ENCODE measurements at regions not wholly inside any gene's neighbourhood (a gene's known extent, or its start where the extent isn't known, plus 50 kb on each side); places are given as distances from the start of the nearest gene placed in this dataset.

- TF ChIP-seq CHD7 (IDR thresholded peaks at IDR 0.05; ENCODE audit: insufficient replicate concordance, low read length) (no peak), RNF2 (IDR thresholded peaks at IDR 0.05; ENCODE audit: borderline replicate concordance, low read depth, low read length, missing control alignments, poor library complexity, severe bottlenecking) (no peak), POU5F1 (IDR thresholded peaks at IDR 0.05; ENCODE audit: low read depth, low read length) (no peak), MAFK (IDR thresholded peaks at IDR 0.05; ENCODE audit: low read depth, low read length) (no peak), TAF7 (optimal IDR thresholded peaks at IDR 0.05; ENCODE audit: borderline replicate concordance, low read depth, low read length) (no peak), FOSL1 (IDR thresholded peaks at IDR 0.05; ENCODE audit: insufficient read depth, low read depth, low read length) (no peak), ZNF274 (IDR thresholded peaks at IDR 0.05; ENCODE audit: borderline replicate concordance, extremely low read depth, low read length) (no peak), SUZ12 (IDR thresholded peaks at IDR 0.05; ENCODE audit: low read length) (no peak), BRCA1 (IDR thresholded peaks at IDR 0.05; ENCODE audit: low read depth, low read length) (no peak), POLR2A (IDR thresholded peaks at IDR 0.05; ENCODE audit: control extremely low read depth in 1 of 2, low read depth in 2 of 2, low read length in 2 of 2) (no peak), CBX5 (IDR thresholded peaks at IDR 0.05; ENCODE audit: low read depth, low read length) (no peak), RBBP5 (IDR thresholded peaks at IDR 0.05; ENCODE audit: borderline replicate concordance, low read depth, low read length) (no peak), YY1 (IDR thresholded peaks at IDR 0.05; ENCODE audit: low read depth, low read length) (no peak)
These were observed 190.2 kb upstream of the CPEB2 start (continued) for GRCh38 chr4:14812101-14812500.

All from H1 (cell line).